ENCODE measurements at regions not wholly inside any gene's neighbourhood (a gene's known extent, or its start where the extent isn't known, plus 50 kb on each side); places are given as distances from the start of the nearest gene placed in this dataset.
"Not testable (repeated sequence)": the region's sequence is repeated elsewhere in the genome, so short reads cannot be mapped to it uniquely, and the experiment has no call there.

GRCh38 chr5:162990856-162991497 is 446.4 kb upstream of the CCNG1 start:
- no peak for DNase-seq (ENCODE audit: low read depth)

DNA sequence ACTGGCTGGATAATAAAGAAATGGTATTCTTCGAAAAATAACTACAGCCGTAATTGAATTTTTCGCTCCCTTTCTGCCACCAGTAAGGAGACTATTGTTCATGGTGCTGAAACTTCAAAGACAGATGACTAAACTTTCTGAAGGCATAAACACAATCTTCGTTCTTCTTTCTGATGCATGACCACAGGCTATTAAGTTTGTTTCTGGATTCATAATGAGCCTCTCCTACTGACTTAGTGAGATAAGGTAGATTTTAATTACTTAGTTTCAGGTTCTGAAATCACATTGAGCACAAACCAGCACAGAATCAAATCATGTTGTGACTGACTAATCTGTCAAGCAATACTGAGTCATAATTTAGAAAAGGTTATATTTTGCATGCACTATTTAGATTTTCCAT is 441.8 kb upstream of the CCNG1 start:
- no peak for DNase-seq (ENCODE audit: low read depth)

DNA sequence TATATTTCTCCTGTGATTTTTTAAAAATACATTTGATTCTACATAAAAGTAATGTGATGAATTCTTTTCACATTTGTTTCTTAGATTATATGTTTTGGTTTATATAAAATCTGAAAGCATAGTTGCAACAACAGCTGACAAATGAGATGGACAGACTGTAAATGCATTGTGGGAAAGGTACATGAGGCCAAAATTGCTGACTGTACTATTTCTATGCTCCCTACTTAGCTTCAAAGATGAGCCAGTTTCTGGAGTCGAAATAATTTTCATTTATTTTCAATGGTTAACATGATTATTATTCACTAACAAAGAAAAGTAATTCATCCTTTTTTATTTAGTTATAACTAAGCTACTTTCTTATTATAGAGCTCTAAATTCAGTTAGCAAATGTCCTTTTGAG is 441.3 kb upstream of the CCNG1 start:
- DNase-seq (ENCODE audit: low read depth), result no peak

GRCh38 chr5:163005949-163006348 is 431.4 kb upstream of the CCNG1 start:
- no peak for DNase-seq (ENCODE audit: low read depth)

DNA sequence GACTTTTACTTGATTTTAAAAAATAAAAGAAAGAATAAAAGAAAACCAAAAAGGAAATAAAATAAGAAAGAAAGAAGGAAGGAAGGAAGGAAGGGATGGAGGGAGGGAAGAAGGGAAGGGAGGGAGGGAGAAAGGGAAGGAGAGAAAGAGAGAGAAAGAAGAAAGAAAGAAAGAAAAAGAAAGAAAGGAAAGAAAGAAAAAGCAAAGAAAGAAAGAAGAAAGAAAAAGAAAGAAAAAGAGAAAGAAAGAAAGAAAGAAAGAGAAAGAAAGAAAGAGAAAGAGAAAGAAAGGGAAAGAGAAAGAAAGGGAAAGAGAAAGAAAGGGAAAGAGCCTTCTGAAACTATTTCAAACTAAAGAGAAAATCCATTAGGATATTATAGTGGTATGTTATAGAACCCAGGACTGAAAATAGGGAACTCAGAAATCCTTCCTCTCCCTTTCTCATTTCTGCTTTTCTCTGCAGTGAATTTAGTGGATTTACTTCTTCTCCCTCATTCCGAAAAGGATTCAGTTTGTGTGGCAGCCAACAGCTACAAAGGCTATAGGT is 414.7 kb upstream of the CCNG1 start:
- DNase-seq (ENCODE audit: low read depth), result no peak

DNA sequence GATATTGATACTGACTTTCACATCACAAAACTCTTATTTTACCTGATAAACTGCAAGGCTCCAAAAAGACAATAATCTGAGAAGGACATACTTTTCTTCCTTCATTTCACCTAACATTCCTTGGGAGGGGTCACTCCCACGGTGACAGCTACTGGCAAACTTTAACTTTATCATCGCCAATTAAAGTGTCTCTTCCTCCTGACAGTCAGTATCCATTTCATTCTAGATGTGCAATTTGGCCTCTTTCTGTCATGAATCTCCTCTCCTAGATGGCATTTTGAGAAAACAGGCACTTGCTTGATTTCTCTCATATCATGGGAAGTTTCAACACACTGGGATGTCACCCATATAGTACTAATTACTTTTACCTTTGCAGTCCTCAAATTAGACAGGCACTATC is 413.5 kb upstream of the CCNG1 start:
- DNase-seq (ENCODE audit: low read depth), result no peak

- DNase-seq (ENCODE audit: low read depth), result no peak
These were observed 412.5 kb upstream of the CCNG1 start for GRCh38 chr5:163024936-163025335.

GRCh38 chr5:163033656-163034055 is 403.7 kb upstream of the CCNG1 start:
- no peak for DNase-seq (ENCODE audit: low read depth)

DNA sequence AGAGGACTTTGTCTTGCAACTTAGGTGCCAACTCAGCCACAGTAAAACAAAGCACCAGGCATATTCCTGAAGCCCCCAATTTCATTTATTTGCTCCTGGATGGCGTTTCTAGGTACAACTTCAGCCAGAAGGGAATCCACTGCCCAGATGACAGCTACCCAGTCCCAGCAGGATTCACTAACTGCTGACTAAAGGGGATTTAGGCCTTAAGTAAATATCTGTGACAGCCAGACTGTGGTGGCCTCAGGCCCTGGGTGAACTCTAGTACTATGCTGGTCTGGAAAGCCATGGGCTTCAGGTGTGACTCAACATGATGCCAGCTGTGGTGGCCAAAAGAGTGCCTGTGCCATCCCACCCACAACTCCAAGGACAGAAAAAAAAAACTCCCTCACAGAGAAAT is 396.1 kb upstream of the CCNG1 start:
- DNase-seq (ENCODE audit: low read depth), result no peak

DNA sequence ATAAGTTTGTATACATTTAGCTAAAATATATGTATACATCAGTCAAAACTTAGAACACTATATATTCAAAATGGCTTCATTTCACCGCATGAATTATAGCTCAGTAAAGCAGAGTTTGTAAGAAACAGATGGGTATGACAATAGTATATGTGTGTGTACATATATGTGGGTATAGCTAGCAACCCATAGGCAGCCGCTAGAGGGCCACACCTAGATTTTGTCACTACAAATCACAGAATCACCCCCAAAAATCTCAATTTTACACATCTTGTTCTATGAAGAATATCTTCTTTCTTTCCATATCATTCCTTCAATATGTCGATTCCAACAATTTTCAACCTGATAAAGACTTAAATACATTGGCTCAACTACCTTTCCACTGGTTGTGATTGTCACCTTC is 357.8 kb upstream of the CCNG1 start:
- DNase-seq (ENCODE audit: low read depth), result no peak

- no peak for DNase-seq (ENCODE audit: low read depth)
These were observed 348.2 kb upstream of the CCNG1 start for GRCh38 chr5:163089230-163089629.

GRCh38 chr5:163089926-163090325 is 347.5 kb upstream of the CCNG1 start:
- DNase-seq (ENCODE audit: low read depth), result no peak

- no peak for DNase-seq (ENCODE audit: low read depth)
These were observed 342.8 kb upstream of the CCNG1 start for GRCh38 chr5:163094492-163095180.

- no peak for DNase-seq (ENCODE audit: low read depth)
These were observed 332.9 kb upstream of the CCNG1 start for GRCh38 chr5:163104464-163104863.

DNA sequence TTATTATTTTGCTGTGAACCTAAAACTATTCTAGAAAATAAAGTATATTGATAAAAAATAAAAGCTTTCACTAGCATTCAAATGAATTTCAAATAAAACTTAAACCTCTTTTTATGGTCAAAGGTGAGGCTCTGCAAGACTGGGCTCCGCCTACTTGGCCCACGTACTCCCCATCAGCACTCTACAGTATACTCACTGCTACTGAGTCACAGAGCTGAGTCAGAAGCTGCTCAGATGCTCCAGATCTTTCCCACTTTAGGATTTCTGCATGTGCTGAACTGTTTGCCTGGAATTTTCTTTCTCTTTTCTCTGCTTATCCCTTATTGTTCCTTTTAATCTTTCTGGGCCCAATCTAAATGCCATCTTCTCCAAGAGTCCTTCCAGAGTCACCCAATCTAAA is 331.9 kb upstream of the CCNG1 start:
- no peak for DNase-seq (ENCODE audit: low read depth)

DNA sequence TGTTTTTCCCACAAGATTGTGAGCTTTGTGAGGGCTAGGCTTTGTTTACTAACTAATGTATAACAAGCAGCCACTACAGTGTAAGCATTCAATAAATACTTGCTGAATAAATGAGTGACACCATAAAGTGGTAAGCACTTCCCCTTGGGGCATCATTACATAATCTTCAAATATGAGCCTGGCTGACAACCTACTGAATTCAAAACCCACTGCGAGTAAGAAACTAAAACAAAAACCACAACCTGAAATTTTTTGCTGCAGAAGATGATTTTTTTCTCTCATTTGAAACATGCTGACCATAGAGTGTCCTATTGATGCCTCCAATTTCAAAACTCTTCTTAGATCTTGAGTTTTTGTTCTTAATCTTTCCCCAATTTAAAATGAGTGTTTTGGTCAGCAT is 331.3 kb upstream of the CCNG1 start:
- DNase-seq (ENCODE audit: low read depth), result no peak

DNA sequence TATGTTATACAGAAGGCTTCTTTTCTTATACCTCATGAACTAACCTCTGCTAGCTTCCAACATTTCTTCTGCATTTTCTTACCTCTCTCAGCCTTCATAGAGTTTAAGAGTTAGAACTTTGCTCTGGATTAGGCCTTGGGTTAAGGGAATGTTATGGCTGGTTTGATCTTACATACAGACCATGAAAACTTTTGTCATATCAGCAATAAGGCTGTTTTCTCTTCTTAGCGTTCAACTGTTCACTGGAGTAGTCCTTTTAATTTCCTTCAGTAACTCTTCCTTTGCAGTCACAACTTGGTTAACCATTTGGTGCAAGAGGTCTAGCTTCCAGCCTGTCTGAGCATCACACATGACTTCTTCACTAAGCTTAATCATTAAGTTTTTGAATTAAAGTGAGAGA is 329.0 kb upstream of the CCNG1 start:
- no peak for DNase-seq (ENCODE audit: low read depth)

DNA sequence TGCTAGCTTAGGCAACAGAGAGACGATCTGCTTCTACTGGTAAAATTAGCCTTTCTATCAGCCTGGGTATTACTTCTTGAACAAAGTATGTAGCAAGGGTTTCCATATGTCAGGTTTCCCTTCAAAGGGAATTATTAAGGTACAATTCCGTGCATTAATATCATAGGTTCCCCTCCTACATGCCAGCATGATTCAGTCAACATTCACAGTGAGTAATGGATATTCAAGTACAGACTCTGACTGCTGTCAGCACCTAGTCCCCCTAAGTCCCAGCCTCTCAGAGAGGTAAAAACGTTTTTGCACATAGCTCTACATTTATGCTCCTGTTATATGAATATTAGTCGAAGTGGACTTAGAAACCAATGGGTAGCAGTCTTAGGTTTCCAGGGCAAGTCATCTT is 322.4 kb upstream of the CCNG1 start:
- DNase-seq (ENCODE audit: low read depth), result no peak

- DNase-seq (ENCODE audit: low read depth), result not testable (repeated sequence)
These were observed 320.8 kb upstream of the CCNG1 start for GRCh38 chr5:163116618-163117017.

DNA sequence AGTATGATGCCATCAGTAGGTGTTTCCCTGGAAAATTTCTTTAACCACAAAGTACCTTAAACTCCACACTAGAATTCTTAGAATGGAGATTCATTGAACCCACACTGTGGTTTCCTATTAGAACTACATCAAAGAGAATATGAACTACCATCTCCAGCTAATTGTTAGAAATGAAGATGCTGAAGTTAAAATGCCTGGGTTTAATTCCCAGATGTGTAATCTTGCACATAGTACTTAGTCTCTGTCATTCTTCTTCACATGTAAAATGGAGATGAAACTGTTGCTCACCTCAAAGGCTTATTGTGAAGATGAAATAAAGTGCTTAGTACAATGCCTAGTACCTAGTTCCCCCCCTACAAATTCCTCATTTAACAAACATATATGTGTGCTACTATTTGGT is 303.3 kb upstream of the CCNG1 start:
- DNase-seq (ENCODE audit: low read depth), result no peak

GRCh38 chr5:163135849-163136248 is 301.5 kb upstream of the CCNG1 start:
- DNase-seq (ENCODE audit: low read depth), result no peak

GRCh38 chr5:163161512-163161911 is 275.9 kb upstream of the CCNG1 start:
- no peak for DNase-seq (ENCODE audit: low read depth)

DNA sequence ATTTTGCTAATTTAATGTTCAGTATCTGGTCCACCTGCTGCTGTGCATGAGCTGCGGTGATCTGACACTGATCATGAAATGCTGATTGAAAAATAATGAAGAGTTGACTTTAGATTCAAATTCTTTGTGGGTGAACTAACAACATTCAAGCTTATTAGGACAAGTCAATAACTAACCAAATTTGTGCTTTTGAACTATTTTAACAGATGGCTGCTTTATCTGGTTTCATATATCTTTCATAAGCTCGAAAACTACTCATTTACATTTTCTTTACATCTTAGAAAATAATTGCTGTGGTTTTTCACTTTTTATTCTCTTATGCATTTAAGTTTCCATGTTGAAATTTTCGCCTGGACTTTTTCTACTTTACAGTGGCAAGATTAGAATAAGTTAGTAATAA is 274.8 kb upstream of the CCNG1 start:
- no peak for DNase-seq (ENCODE audit: low read depth)

DNA sequence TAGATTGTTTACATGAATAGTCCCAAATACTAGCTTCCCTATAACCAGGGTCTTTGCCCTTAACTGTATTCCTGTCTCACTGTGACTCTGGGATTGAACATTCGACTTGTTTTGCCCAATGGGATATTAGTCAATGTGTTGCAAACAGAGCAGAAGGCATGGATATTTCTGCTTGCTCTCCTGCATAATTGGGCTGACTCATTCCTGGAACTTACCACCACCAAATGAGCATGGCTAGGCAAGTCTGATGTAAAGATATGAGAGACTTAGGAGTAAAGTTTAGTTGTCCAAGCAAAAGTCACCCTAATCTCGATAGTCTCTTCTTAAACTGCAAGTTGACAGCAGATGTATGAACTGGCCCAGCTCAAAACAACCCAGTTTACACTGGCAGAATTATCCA is 273.5 kb upstream of the CCNG1 start:
- no peak for DNase-seq (ENCODE audit: low read depth)
